ENCODE measurements at regions not wholly inside any gene's neighbourhood (a gene's known extent, or its start where the extent isn't known, plus 50 kb on each side); places are given as distances from the start of the nearest gene placed in this dataset.

DNA sequence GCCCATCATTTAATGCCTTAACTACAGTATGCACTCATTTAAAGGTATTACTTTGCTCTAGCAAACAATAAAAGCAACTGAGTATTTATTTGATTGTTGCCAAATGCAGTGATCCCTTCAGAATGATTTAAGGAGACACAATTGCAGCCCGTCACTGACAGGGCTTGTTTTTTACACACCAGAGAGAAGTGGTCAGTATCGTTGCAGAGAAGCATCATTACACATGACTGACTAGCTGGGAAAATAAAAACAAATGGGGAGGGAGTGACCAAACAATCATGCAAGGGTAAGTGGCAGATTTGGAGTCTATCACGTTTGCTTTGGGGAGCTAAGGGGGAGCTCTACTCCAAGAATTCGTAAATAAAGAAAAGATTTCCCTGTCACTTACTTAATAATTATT lies 1685.3 kb upstream of the TENM3 start:
- TF ChIP-seq, protein P1, sequence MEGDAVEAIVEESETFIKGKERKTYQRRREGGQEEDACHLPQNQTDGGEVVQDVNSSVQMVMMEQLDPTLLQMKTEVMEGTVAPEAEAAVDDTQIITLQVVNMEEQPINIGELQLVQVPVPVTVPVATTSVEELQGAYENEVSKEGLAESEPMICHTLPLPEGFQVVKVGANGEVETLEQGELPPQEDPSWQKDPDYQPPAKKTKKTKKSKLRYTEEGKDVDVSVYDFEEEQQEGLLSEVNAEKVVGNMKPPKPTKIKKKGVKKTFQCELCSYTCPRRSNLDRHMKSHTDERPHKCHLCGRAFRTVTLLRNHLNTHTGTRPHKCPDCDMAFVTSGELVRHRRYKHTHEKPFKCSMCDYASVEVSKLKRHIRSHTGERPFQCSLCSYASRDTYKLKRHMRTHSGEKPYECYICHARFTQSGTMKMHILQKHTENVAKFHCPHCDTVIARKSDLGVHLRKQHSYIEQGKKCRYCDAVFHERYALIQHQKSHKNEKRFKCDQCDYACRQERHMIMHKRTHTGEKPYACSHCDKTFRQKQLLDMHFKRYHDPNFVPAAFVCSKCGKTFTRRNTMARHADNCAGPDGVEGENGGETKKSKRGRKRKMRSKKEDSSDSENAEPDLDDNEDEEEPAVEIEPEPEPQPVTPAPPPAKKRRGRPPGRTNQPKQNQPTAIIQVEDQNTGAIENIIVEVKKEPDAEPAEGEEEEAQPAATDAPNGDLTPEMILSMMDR (IDR thresholded peaks at IDR 0.05; ENCODE audit: insufficient read depth, low read length) = no peak
- TF ChIP-seq GABPA (IDR thresholded peaks at IDR 0.05; ENCODE audit: low read depth) (no peak), POLR2AphosphoS5 (IDR thresholded peaks at IDR 0.05; ENCODE audit: low read depth) (no peak), SPI1 (IDR thresholded peaks at IDR 0.05; ENCODE audit: borderline replicate concordance, low read depth) (no peak)
- TF ChIP-seq, protein P2, sequence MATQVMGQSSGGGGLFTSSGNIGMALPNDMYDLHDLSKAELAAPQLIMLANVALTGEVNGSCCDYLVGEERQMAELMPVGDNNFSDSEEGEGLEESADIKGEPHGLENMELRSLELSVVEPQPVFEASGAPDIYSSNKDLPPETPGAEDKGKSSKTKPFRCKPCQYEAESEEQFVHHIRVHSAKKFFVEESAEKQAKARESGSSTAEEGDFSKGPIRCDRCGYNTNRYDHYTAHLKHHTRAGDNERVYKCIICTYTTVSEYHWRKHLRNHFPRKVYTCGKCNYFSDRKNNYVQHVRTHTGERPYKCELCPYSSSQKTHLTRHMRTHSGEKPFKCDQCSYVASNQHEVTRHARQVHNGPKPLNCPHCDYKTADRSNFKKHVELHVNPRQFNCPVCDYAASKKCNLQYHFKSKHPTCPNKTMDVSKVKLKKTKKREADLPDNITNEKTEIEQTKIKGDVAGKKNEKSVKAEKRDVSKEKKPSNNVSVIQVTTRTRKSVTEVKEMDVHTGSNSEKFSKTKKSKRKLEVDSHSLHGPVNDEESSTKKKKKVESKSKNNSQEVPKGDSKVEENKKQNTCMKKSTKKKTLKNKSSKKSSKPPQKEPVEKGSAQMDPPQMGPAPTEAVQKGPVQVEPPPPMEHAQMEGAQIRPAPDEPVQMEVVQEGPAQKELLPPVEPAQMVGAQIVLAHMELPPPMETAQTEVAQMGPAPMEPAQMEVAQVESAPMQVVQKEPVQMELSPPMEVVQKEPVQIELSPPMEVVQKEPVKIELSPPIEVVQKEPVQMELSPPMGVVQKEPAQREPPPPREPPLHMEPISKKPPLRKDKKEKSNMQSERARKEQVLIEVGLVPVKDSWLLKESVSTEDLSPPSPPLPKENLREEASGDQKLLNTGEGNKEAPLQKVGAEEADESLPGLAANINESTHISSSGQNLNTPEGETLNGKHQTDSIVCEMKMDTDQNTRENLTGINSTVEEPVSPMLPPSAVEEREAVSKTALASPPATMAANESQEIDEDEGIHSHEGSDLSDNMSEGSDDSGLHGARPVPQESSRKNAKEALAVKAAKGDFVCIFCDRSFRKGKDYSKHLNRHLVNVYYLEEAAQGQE (IDR thresholded peaks at IDR 0.05; ENCODE audit: insufficient replicate concordance, low read depth) = no peak

Measured in HL-60 (cell line).